ENCODE measurements at regions not wholly inside any gene's neighbourhood (a gene's known extent, or its start where the extent isn't known, plus 50 kb on each side); places are given as distances from the start of the nearest gene placed in this dataset.

DNA sequence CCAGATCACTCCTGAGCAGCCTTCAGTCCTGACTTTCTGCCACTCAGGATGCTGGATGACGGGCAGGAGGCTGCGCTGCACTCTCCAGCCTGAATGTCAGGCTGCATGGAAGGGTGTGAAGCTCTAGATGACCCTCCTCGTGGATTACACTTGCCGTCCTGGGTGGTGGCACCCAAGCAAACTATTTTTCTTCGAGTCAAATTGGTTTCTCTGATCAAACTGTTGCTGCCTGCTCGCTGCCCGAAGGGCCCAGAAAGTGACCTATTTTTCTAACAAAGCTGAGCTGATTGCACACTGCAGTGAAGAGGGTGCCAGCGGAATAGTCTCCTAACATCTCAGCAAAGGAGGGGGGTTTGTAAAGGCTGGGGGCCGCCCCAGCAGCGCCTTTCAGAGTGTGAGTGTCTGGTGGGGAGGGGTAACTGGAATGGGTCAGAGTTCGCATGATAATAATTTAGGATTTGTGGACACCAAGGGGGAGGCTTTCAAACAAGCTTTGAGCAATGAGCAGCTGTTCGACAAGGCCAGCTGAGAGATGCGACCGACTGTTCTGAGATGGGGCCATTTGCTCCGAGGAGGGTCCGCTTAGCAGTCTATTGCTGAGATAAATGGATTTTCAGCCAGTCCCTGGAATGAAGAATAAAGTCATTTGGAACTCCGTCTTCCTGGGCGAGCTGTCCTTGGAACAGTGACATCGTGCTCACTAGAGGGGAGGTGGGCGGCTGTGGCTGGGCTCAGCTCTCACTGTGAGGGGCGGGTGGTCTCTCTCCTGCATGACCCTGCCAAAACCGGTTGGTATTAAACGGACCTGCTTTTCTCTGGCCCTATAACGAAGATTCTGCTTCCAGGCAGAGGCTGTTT lies 537.6 kb downstream of the BRD1 start:
- H3K4me1 ChIP-seq (replicated peaks in 1 of 2): no peaks in the 10 kb centered on the region
- in situ Hi-C loops (cut with MboI; ENCODE audit: low pct_unique_long_range_greater_than_20kb in 2 of 9, low sequenced_read_pairs in 9 of 9, unreplicated experiment in 9 of 9): loop anchor here in 3 of 9 experiments (25.0 kb wide), 3 partner anchors 128 to 353 kb away; no protein-coding TSS in a partner anchor
- H3K27ac ChIP-seq: no peak overlapping the region
- H3K4me3 ChIP-seq: no peak overlapping the region
- WGBS, 10 experiments: 6 to 100% (median 49%) methylated on average over 1 to 14 of the region's 24 CpGs; no CpG with 5 or more reads in 1 of the 10 experiments
- ATAC-seq (replicated peaks in 6 of 8): peak in 3 of 8 experiments; percentile 88 to 89 (median 88)

DNA sequence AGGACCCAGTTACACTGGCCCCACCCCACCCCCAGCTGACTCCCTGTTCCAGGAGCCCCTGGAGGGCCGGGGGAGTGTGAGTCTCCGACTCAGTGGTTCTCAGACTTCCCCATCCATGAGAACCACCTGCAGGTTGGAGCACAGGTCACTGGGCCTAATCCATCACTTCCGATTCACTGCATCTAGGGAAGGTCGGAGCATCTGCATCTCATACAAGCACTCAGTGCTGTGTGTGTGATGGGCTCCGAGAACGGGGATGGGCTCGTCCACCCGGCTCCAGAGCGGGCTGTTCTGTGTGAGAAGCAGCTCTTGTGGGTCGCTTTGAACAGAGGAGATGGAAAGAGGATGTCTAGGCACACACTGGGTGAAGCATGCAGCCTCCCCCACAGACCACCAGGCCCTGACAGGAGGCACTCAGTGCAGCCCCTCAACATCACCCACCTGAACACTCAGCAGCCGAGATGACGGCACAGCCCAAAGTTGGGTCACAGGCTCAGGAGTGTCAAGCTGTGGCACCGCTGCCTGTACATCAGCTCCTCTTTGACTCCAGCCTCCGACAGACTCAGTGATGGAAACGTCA lies 541.4 kb downstream of the BRD1 start:
- in situ Hi-C loops (cut with MboI; ENCODE audit: low pct_unique_long_range_greater_than_20kb in 2 of 9, low sequenced_read_pairs in 9 of 9, unreplicated experiment in 9 of 9): loop anchor here in 3 of 9 experiments (25.0 kb wide), 3 partner anchors 124 to 349 kb away; no protein-coding TSS in a partner anchor
- H3K27ac ChIP-seq: no peak overlapping the region
- H3K4me3 ChIP-seq: no peak overlapping the region
- ATAC-seq (replicated peaks in 6 of 8): peak in 3 of 8 experiments; percentile 20 to 37 (median 27)
- WGBS, 10 experiments: 36 to 68% (median 55%) methylated on average over 4 to 6 of the region's 15 CpGs; no CpG with 5 or more reads in 6 of the 10 experiments
- no peaks in the 10 kb centered on the region for H3K4me1 ChIP-seq (replicated peaks in 1 of 2)

DNA sequence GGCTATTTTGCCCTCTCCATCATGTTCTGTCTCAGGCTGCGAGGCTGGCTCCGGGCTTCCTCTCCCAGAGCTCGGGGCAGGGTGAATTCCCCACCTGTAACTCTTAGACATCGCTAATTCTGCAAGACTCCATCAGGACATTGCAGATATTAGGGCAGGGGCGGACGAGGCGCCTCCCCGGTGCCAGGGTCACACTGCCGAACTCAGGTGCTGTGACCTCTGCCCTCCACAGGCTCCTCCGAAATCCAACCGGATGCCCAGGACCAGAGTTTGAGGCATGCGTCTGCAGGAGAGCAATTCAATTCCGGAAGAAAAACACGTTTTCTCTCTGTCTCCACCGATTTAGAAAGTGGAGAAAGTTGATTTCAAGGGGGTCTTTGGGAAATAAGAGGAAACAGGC lies 542.7 kb downstream of the BRD1 start:
- no peak for ATAC-seq (replicated peaks in 6 of 8)
- Histone ChIP-seq H3K27ac (no peak overlapping the region), H3K4me1 (replicated peaks in 1 of 2) (no peaks in the 10 kb centered on the region), H3K4me3 (no peak overlapping the region)
- in situ Hi-C loops (cut with MboI; ENCODE audit: low pct_unique_long_range_greater_than_20kb in 2 of 9, low sequenced_read_pairs in 9 of 9, unreplicated experiment in 9 of 9): loop anchor here in 3 of 9 experiments (25.0 kb wide), 3 partner anchors 123 to 348 kb away; no protein-coding TSS in a partner anchor
- 0 to 92% (median 61%) methylated on average over 1 to 12 of the region's 15 CpGs; no CpG with 5 or more reads in 3 of the 10 experiments for WGBS, 10 experiments

DNA sequence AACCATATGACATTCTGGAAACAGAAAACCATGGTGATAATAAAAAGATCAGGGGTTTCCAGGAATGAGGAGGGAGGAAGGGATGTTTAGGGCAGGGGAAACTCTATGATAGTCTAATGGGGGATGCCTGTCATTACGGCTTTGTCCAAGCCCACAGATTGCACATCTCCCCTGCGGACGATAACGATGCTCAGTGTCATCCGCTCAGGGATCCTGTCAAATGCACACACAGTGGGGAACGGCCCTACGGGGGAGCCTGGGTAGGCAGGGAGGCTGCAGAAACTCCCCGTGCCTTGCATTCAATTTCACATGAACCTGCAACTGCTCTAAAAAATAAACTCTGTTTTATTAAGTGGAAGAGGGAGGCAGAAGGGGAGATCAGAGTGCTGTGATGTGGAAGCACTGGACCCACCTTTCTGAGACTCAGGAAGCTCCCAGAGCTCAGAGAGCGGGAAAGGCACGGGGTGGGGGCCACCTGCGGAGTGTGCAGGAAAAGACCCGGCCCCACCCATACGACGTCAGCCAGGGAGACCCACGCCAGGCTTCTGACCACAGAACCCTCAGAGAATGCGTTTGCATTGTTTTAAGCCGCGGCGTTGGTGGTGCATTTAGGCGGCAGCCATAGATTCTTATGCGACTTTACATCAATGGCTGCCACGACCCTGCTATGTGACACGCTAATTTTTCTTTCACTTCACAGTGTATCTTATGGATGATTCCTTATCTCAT lies 543.5 kb downstream of the BRD1 start:
- in situ Hi-C loops (cut with MboI; ENCODE audit: low pct_unique_long_range_greater_than_20kb in 2 of 9, low sequenced_read_pairs in 9 of 9, unreplicated experiment in 9 of 9): loop anchor here in 3 of 9 experiments (25.0 kb wide), 3 partner anchors 122 to 347 kb away; no protein-coding TSS in a partner anchor
- WGBS, 10 experiments: 8 to 85% (median 43%) methylated on average over 1 to 10 of the region's 23 CpGs; no CpG with 5 or more reads in 3 of the 10 experiments
- no peak overlapping the region for H3K4me3 ChIP-seq
- H3K4me1 ChIP-seq (replicated peaks in 1 of 2): no peaks in the 10 kb centered on the region
- no peak overlapping the region for H3K27ac ChIP-seq
- ATAC-seq (replicated peaks in 6 of 8): peak in 3 of 8 experiments; percentile 25 to 75 (median 75)

DNA sequence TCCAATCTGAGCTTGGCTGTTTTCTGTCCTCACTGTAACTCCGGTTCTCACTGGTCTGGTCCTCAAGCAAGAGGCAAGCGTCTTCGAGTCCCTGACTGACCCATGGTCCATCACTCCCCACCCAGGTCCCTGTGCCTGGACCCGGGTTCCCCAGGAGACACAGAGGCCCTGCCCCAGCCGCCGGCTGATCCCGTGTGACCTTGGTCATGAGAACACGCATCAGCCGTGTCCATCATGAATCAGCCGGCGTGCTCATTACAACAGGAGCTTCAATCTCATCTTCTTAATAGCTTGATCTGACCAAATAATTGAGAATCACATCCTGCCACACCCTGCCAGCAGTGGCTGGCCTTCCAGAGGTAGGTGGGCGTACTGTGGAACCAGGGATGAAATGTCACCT lies 545.1 kb downstream of the BRD1 start:
- no peak overlapping the region for H3K4me3 ChIP-seq
- H3K27ac ChIP-seq: no peak overlapping the region
- ATAC-seq (replicated peaks in 6 of 8): no peak
- WGBS, 10 experiments: 25 to 100% (median 84%) methylated on average over 2 to 10 of the region's 12 CpGs; no CpG with 5 or more reads in 2 of the 10 experiments
- in situ Hi-C loops (cut with MboI; ENCODE audit: low pct_unique_long_range_greater_than_20kb in 2 of 9, low sequenced_read_pairs in 9 of 9, unreplicated experiment in 9 of 9): loop anchor here in 3 of 9 experiments (25.0 kb wide), 3 partner anchors 120 to 345 kb away; no protein-coding TSS in a partner anchor
- no peaks in the 10 kb centered on the region for H3K4me1 ChIP-seq (replicated peaks in 1 of 2)

DNA sequence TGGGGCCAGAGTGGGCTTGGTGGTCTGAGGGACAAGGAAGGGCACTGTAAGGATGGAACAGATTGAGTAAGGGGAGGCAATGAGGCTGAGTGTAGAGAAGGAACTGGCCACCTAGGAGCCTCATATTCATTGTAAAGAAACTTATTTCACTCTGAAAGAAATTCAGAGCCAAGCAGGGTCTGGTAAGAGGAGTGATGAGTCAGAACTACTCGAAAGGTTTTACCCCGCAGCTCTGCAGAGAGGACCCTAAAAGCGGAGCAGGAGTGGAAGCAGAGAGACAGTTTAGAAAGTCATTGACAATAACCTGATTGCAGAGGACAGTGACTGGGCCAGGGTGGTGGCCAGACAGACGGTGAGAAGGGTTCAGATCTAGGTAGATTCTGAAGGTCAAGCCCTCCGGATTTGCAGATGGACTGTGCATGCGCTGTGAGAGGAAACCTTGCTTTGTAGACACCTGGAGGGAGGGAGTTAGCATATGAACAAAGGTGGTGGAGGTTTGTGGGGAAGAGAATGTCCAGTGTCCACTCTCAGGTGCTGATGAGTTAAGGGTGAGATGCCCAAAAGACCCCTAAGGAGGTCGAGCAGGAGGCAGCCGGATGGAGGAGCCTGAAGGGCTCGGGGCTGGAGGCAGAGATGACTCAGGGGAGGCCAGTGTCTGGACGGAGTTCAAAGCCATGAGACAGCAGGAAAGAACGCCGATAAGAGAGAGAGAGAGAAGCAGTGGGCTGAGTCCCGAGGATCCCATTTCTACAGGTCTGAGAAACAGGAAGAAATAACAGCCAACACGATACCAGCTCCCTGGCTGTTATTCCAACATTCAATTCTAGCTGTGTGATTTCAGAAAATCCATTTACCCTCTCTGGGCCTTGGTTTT lies 546.0 kb downstream of the BRD1 start:
- WGBS, 10 experiments: 10 to 82% (median 44%) methylated on average over 2 to 13 of the region's 14 CpGs
- no peak for ATAC-seq (replicated peaks in 6 of 8)
- Histone ChIP-seq H3K4me1 (replicated peaks in 1 of 2) (no peaks in the 10 kb centered on the region), H3K4me3 (no peak overlapping the region), H3K27ac (no peak overlapping the region)
- in situ Hi-C loops (cut with MboI; ENCODE audit: low pct_unique_long_range_greater_than_20kb in 2 of 9, low sequenced_read_pairs in 9 of 9, unreplicated experiment in 9 of 9): loop anchor here in 3 of 9 experiments (25.0 kb wide), 3 partner anchors 119 to 344 kb away; no protein-coding TSS in a partner anchor

- in situ Hi-C loops (cut with MboI; ENCODE audit: low pct_unique_long_range_greater_than_20kb in 2 of 9, low sequenced_read_pairs in 9 of 9, unreplicated experiment in 9 of 9): loop anchor here in 3 of 9 experiments (25.0 kb wide), 3 partner anchors 116 to 341 kb away; no protein-coding TSS in a partner anchor
- peak in 3 of 8 experiments; percentile 91 to 94 (median 92) for ATAC-seq (replicated peaks in 6 of 8)
- Histone ChIP-seq H3K4me1 (replicated peaks in 1 of 2) (no peaks in the 10 kb centered on the region), H3K4me3 (no peak overlapping the region), H3K27ac (no peak overlapping the region)
- 3 to 100% (median 33%) methylated on average over 1 to 5 of the region's 9 CpGs; no CpG with 5 or more reads in 3 of the 10 experiments for WGBS, 10 experiments
These were observed 549.3 kb downstream of the BRD1 start for GRCh38 chr22:49278340-49278739.

DNA sequence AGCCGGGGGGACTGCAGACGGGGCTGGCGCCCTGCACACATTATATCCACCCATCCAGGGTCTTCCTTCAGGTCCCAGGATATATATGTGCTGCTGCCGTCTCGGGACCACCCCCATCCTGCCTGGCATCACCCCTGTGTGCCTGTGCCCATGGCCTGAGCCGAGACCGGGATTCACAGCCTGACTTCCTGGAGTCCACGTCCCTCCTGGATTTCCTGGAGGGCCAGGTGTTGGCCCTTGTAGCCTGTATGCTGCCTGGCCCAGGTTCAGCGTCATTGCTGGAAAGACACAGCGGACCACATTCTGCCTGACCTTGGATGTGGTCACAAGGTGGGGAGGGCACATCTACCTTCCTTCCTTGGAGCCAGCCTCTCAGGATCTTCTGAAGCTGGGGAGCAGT lies 551.1 kb downstream of the BRD1 start:
- Histone ChIP-seq H3K4me1 (replicated peaks in 1 of 2) (no peaks in the 10 kb centered on the region), H3K27ac (no peak overlapping the region), H3K4me3 (no peak overlapping the region)
- WGBS, 10 experiments: 80 to 94% methylated on average over 1 to 3 of the region's 10 CpGs; no CpG with 5 or more reads in 8 of the 10 experiments
- in situ Hi-C loops (cut with MboI; ENCODE audit: low pct_unique_long_range_greater_than_20kb in 2 of 9, low sequenced_read_pairs in 9 of 9, unreplicated experiment in 9 of 9): loop anchor here in 3 of 9 experiments (25.0 kb wide), 3 partner anchors 114 to 339 kb away; no protein-coding TSS in a partner anchor
- no peak for ATAC-seq (replicated peaks in 6 of 8)

- no peak for ATAC-seq (replicated peaks in 6 of 8)
- no peak overlapping the region for H3K4me3 ChIP-seq
- in situ Hi-C loops (cut with MboI; ENCODE audit: low pct_unique_long_range_greater_than_20kb in 2 of 9, low sequenced_read_pairs in 9 of 9, unreplicated experiment in 9 of 9): loop anchor here in 3 of 9 experiments (25.0 kb wide), 3 partner anchors 113 to 338 kb away; no protein-coding TSS in a partner anchor
These were observed 552.8 kb downstream of the BRD1 start for GRCh38 chr22:49274754-49275380.

DNA sequence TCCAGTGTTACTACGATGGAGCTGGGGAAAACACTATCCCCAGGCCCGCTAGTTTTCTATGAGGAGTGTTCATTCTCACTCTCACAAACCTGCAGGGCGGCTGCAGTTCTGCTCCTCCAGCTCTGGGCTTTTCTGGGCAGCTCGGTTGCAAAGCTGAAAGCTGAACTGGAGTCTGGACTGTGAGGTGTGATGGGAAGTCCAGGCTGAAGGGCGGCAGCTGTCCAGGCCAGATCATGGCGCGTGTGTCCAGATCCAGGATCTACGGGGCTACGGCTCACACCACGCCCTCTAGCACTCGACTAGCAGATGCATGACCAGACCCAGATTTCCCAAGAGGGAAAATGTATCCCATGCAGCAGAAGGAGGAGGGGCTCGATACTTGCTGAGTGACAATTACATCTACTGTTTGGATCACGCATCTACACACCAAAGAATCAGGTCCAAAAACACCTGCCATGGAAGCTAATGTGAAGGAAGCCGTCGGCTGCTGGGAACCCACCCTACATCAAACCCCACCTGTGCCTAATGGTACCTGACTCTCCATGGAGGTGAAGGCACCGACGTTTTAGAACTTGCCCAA lies 555.0 kb downstream of the BRD1 start:
- H3K4me1 ChIP-seq (replicated peaks in 1 of 2): no peaks in the 10 kb centered on the region
- no peak overlapping the region for H3K4me3 ChIP-seq
- no peak overlapping the region for H3K27ac ChIP-seq
- ATAC-seq (replicated peaks in 6 of 8): no peak
- WGBS, 10 experiments: 20 to 92% (median 78%) methylated on average over 1 to 11 of the region's 17 CpGs; no CpG with 5 or more reads in 1 of the 10 experiments
- in situ Hi-C loops (cut with MboI; ENCODE audit: low pct_unique_long_range_greater_than_20kb in 2 of 9, low sequenced_read_pairs in 9 of 9, unreplicated experiment in 9 of 9): no loop called here

More at GRCh38 chr22:49274754-49275380, 552.8 kb downstream of the BRD1 start:
- 10 to 63% (median 50%) methylated on average over 2 to 3 of the region's 16 CpGs; no CpG with 5 or more reads in 7 of the 10 experiments for WGBS, 10 experiments
- H3K27ac ChIP-seq: no peak overlapping the region
- no peaks in the 10 kb centered on the region for H3K4me1 ChIP-seq (replicated peaks in 1 of 2)

- WGBS, 10 experiments: 0 to 92% (median 60%) methylated on average over 1 to 5 of the region's 5 CpGs; no CpG with 5 or more reads in 2 of the 10 experiments
- in situ Hi-C loops (cut with MboI; ENCODE audit: low pct_unique_long_range_greater_than_20kb in 2 of 9, low sequenced_read_pairs in 9 of 9, unreplicated experiment in 9 of 9): no loop called here
- Histone ChIP-seq H3K4me3 (no peak overlapping the region), H3K4me1 (replicated peaks in 1 of 2) (no peaks in the 10 kb centered on the region), H3K27ac (no peak overlapping the region)
- no peak for ATAC-seq (replicated peaks in 6 of 8)
These were observed 555.8 kb downstream of the BRD1 start for GRCh38 chr22:49271831-49272230.
